GM10248 (cell line): ENCODE measurements at regions not wholly inside any gene's neighbourhood (a gene's known extent, or its start where the extent isn't known, plus 50 kb on each side); places are given as distances from the start of the nearest gene placed in this dataset.

Source experiments
- CTCF ChIA-PET: fragments of 300-600 bp; sonication (Branson Sonifier 250); formaldehyde crosslinking; extraction: SDS; loops from one replicate; lab custom pipeline; 2021; ENCODE audit warnings: antibody characterized with exemption; lab: Yijun Ruan, JAX
- POLR2A ChIA-PET: fragments of 350-650 bp; sonication (Branson Sonifier 250); formaldehyde crosslinking; extraction: SDS; loops from one replicate; lab custom pipeline; 2020; ENCODE audit warnings: antibody characterized with exemption; lab: Yijun Ruan, JAX
- DNase-seq: peaks from one replicate; pipeline ENCODE4 v3.0.0; 2012; ENCODE audit errors: extremely low spot score
- TF ChIP-seq, protein P1 (sequence below): IDR thresholded peaks from 2 replicates; pipeline ENCODE4 v1.5.1; 2012; ENCODE audit warnings: mild to moderate bottlenecking, low read depth; ENCODE audit errors: extremely low read depth, missing control alignments, control extremely low read depth

- DNase-seq: no peak
- TF ChIP-seq, protein P1, sequence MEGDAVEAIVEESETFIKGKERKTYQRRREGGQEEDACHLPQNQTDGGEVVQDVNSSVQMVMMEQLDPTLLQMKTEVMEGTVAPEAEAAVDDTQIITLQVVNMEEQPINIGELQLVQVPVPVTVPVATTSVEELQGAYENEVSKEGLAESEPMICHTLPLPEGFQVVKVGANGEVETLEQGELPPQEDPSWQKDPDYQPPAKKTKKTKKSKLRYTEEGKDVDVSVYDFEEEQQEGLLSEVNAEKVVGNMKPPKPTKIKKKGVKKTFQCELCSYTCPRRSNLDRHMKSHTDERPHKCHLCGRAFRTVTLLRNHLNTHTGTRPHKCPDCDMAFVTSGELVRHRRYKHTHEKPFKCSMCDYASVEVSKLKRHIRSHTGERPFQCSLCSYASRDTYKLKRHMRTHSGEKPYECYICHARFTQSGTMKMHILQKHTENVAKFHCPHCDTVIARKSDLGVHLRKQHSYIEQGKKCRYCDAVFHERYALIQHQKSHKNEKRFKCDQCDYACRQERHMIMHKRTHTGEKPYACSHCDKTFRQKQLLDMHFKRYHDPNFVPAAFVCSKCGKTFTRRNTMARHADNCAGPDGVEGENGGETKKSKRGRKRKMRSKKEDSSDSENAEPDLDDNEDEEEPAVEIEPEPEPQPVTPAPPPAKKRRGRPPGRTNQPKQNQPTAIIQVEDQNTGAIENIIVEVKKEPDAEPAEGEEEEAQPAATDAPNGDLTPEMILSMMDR: no peak
- CTCF ChIA-PET: interaction anchor here (1.4 to 2.3 kb wide), 3 partner anchors 9 to 36 kb away, joined by 3 to 13 read pairs (median 9); no protein-coding TSS in a partner anchor
- POLR2A ChIA-PET: interaction anchor here (1.2 kb wide), 1 partner anchor 48 kb away, joined by 4 read pairs; no protein-coding TSS in a partner anchor
Observed at GRCh38 chr1:58941471-58942289, 157.8 kb upstream of the JUN start.

DNA sequence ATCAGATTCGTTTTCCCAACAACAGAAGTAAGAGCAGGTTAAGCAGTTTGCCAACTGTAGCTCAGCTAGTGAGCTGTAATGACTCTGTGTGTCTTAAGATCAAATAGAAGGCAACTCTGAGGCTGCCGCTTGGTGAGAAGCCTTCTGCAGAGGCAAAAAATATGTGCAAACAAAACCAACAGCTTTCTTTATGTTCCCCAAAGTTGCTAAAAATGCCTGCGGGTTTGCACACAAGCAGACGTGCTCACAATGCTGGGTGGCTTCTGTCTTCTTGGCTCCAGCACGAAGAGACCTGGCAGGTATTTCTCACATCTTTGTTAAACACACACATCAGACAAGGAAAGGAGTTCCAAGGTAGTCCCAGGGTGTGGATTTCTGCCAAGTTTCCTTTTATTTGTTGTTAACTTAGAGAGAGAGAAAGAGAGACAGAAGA is 158.9 kb upstream of the JUN start:
- ChIA-PET CTCF (interaction anchor here (0.9 to 1.6 kb wide), 2 partner anchors 11 to 15 kb away, joined by 3 to 5 read pairs; no protein-coding TSS in a partner anchor), POLR2A (interaction anchor here (1.2 kb wide), 1 partner anchor 49 kb away, joined by 4 read pairs; no protein-coding TSS in a partner anchor)
- TF ChIP-seq, protein P1: no peak
- no peak for DNase-seq

DNA sequence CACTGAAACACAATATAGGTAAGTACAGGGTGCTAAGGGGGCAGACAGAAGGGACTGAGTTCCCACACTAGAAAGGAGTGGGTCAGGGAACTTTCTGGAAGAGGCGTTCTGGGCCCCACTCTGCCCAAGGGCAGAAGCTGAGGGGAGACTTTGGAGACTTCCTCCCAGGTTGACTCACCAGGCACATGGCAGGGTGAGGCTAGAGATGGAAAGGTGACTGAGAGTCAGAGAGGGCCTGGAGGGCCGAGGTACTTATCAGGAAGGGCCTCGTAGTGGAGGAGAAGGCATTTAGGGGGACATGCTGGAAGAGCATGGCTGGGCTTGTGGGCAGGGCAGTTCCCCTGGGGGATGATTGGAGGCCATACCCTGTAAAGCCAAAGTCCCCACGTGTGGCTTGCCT is 159.9 kb upstream of the JUN start:
- DNase-seq: no peak
- TF ChIP-seq, protein P1: no peak
- CTCF ChIA-PET: interaction anchor here (1.6 kb wide), 1 partner anchor 16 kb away, joined by 5 read pairs; no protein-coding TSS in a partner anchor
- POLR2A ChIA-PET: no interaction called here

- POLR2A ChIA-PET: no interaction called here
Observed at GRCh38 chr1:58944439-58944838, 160.6 kb upstream of the JUN start.

GRCh38 chr1:58946390-58946789 is 162.5 kb upstream of the JUN start:
- no peak for DNase-seq
- POLR2A ChIA-PET: no interaction called here
- CTCF ChIA-PET: no interaction called here
- TF ChIP-seq, protein P1: no peak

More at GRCh38 chr1:58944439-58944838, 160.6 kb upstream of the JUN start:
- DNase-seq: no peak
- TF ChIP-seq, protein P1: no peak
- CTCF ChIA-PET: interaction anchor here (1.6 kb wide), 1 partner anchor 17 kb away, joined by 5 read pairs; no protein-coding TSS in a partner anchor

GRCh38 chr1:58948671-58949070 is 164.8 kb upstream of the JUN start:
- TF ChIP-seq, protein P1: no peak
- POLR2A ChIA-PET: no interaction called here
- CTCF ChIA-PET: interaction anchor here (1.5 to 3.1 kb wide), 2 partner anchors 8 to 12 kb away, joined by 9 read pairs; no protein-coding TSS in a partner anchor
- no peak for DNase-seq
